Peyer's patch (tissue), 4 donors: ENCODE measurements at regions not wholly inside any gene's neighbourhood (a gene's known extent, or its start where the extent isn't known, plus 50 kb on each side); places are given as distances from the start of the nearest gene placed in this dataset.

Source experiments
- DNase-seq, 3 donors: peaks; one replicate each; pipeline ENCODE4 v3.0.0-alpha.2; 2017 to 2019
- H3K27ac ChIP-seq, 4 donors: fragments of 200-600 bp; sonication (generic); one replicate each; pipeline ENCODE4 v1.5.1; 2016 to 2019
- H3K27me3 ChIP-seq, 2 donors: fragments of 200-600 bp; sonication (generic); one replicate each; pipeline ENCODE4 v1.5.1; 2019
- H3K36me3 ChIP-seq, 3 donors: fragments of 200-600 bp; sonication (generic); one replicate each; pipeline ENCODE4 v1.5.1; 2016 to 2019
- H3K4me1 ChIP-seq, 4 donors: fragments of 200-600 bp; sonication (generic); one replicate each; pipeline ENCODE4 v1.5.1; 2016 to 2019
- H3K4me3 ChIP-seq, 4 donors: fragments of 200-600 bp; sonication (generic); 1 replicate in 3 of 4; 2 replicates in 1 of 4; pipeline ENCODE4 v1.5.1; 2016 to 2019; ENCODE audit warnings: mild to moderate bottlenecking in 1 of 4
- H3K9me3 ChIP-seq, 4 donors: fragments of 200-600 bp; sonication (generic); one replicate each; pipeline ENCODE4 v1.5.1; 2016 to 2019; ENCODE audit warnings: mild to moderate bottlenecking in 1 of 4
- CTCF ChIP-seq, 6 experiments: fragments of 450-650 bp in 4 of 6; fragments of 200-600 bp in 2 of 6; sonication (generic) in 1 of 6; IDR thresholded peaks; one replicate each; pipeline ENCODE4 v1.5.1; 2017 to 2019; ENCODE audit warnings: antibody characterized with exemption in 6 of 6, mild to moderate bottlenecking in 3 of 6, moderate library complexity in 1 of 6
- POLR2A ChIP-seq, 2 donors: fragments of 450-650 bp; IDR thresholded peaks; one replicate each; pipeline ENCODE4 v1.5.1; 2017; ENCODE audit warnings: antibody characterized with exemption in 2 of 2, mild to moderate bottlenecking in 2 of 2, moderate library complexity in 2 of 2

DNA sequence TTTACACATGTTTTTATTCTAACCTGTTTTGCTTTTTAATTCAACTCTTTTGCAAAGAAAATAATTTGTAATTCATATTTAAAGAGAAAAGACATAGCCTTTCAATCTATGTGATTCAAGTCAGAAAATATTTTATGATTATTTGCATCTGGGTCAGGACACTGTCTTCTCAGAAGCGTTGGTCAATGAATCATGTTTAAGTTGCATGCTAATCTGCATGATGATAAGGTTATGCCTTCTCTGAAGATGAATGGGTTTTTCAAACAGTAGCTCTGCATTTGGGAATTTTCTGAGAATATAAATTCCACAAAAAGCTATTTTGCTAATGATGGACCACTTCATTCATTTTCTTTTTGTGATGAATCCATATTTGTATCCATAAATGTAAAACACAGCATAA lies 282.5 kb downstream of the TMA16 start:
- no peaks in the 10 kb centered on the region for H3K4me1 ChIP-seq
- TF ChIP-seq POLR2A (IDR thresholded peaks at IDR 0.05) (no peak), CTCF (IDR thresholded peaks at IDR 0.05) (no peak)
- no peaks in the 10 kb centered on the region for H3K27me3 ChIP-seq
- DNase-seq: no peak
- H3K27ac ChIP-seq: no peak overlapping the region
- H3K36me3 ChIP-seq: no peaks in the 10 kb centered on the region
- no peaks in the 10 kb centered on the region for H3K9me3 ChIP-seq
- no peak overlapping the region for H3K4me3 ChIP-seq

- Histone ChIP-seq H3K9me3 (no peaks in the 10 kb centered on the region), H3K27ac (no peak overlapping the region), H3K4me3 (no peak overlapping the region), H3K4me1 (no peaks in the 10 kb centered on the region), H3K27me3 (no peaks in the 10 kb centered on the region), H3K36me3 (no peaks in the 10 kb centered on the region)
- no peak for DNase-seq
- TF ChIP-seq CTCF (IDR thresholded peaks at IDR 0.05) (no peak), POLR2A (IDR thresholded peaks at IDR 0.05) (no peak)
These were observed 287.2 kb downstream of the TMA16 start for GRCh38 chr4:163781726-163782125.

GRCh38 chr4:163790231-163790630 lies 295.7 kb downstream of the TMA16 start:
- Histone ChIP-seq H3K36me3 (no peaks in the 10 kb centered on the region), H3K27ac (no peak overlapping the region), H3K4me3 (no peak overlapping the region), H3K9me3 (no peaks in the 10 kb centered on the region), H3K27me3 (no peaks in the 10 kb centered on the region), H3K4me1 (no peaks in the 10 kb centered on the region)
- no peak for TF ChIP-seq POLR2A (IDR thresholded peaks at IDR 0.05)
- DNase-seq: no peak

GRCh38 chr4:163795885-163796284 lies 301.4 kb downstream of the TMA16 start:
- Histone ChIP-seq H3K36me3 (no peaks in the 10 kb centered on the region), H3K4me1 (no peaks in the 10 kb centered on the region), H3K27me3 (no peaks in the 10 kb centered on the region), H3K9me3 (no peaks in the 10 kb centered on the region), H3K27ac (no peak overlapping the region), H3K4me3 (no peak overlapping the region)
- DNase-seq: no peak
- TF ChIP-seq CTCF (IDR thresholded peaks at IDR 0.05) (no peak), POLR2A (IDR thresholded peaks at IDR 0.05) (no peak)

DNA sequence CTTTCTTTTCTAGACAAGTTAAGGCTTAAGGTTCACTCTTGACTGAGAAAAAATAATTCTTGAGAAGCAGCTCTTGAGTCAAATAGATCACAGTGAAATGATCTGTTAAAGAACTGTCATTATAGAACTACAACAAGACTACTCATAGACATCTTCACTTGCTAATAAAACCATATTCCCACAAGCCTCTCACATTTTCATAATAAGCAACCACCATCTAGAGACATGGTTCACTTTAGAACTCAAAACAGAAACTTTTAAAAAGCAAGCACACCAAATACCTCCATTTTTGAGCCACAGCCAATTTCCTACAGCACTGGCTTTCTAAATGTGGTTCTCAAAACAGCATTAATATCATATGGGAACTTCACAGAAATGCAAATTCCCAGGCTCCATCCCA lies 309.5 kb downstream of the TMA16 start:
- no peak overlapping the region for H3K27ac ChIP-seq
- H3K9me3 ChIP-seq: no peaks in the 10 kb centered on the region
- no peak for TF ChIP-seq CTCF (IDR thresholded peaks at IDR 0.05)
- no peak for TF ChIP-seq POLR2A (IDR thresholded peaks at IDR 0.05)
- H3K36me3 ChIP-seq: no peaks in the 10 kb centered on the region
- no peak overlapping the region for H3K4me3 ChIP-seq
- H3K27me3 ChIP-seq: no peaks in the 10 kb centered on the region
- DNase-seq: no peak
- H3K4me1 ChIP-seq: no peaks in the 10 kb centered on the region

DNA sequence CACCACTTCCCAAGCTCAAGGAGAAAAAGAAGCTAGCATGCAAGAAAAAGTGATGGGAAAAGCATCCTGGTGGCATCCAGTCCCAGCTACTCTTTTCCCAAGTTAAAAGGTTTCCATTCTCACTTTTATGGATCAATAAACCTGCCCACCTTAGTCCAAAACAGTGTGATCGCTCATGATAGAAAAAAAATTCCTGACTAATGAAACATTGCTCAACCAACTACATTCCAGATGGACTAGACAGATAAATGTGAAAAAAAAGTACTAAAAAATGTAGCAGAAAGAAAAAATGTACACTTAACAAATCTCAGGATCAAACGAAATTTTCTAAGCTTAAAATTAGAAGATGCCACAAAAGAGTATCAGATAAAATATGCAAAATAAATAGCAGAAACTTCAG lies 312.2 kb downstream of the TMA16 start:
- Histone ChIP-seq H3K27me3 (no peaks in the 10 kb centered on the region), H3K4me3 (no peak overlapping the region), H3K4me1 (no peaks in the 10 kb centered on the region), H3K9me3 (no peaks in the 10 kb centered on the region), H3K36me3 (no peaks in the 10 kb centered on the region), H3K27ac (no peak overlapping the region)
- DNase-seq: no peak
- no peak for TF ChIP-seq CTCF (IDR thresholded peaks at IDR 0.05)
- no peak for TF ChIP-seq POLR2A (IDR thresholded peaks at IDR 0.05)
